AG04449 (cell line): ENCODE measurements at regions not wholly inside any gene's neighbourhood (a gene's known extent, or its start where the extent isn't known, plus 50 kb on each side); places are given as distances from the start of the nearest gene placed in this dataset.

Source experiments
- CTCF ChIA-PET: fragments of 350-600 bp; formaldehyde crosslinking; extraction: SDS; loops from one replicate; lab custom pipeline; 2021; ENCODE audit warnings: antibody characterized with exemption; lab: Yijun Ruan, JAX
- POLR2A ChIA-PET: fragments of 400-600, 350-600 bp; formaldehyde crosslinking; extraction: SDS; loops from one replicate; lab custom pipeline; 2020; ENCODE audit warnings: antibody characterized with exemption, inconsistent platforms; lab: Yijun Ruan, JAX
- DNase-seq: peaks from one replicate; pipeline ENCODE4 v3.0.0-alpha.2; 2010; ENCODE audit warnings: low read depth, low spot score
- H3K4me3 ChIP-seq: 2 replicates; pipeline ENCODE4 v1.5.1; 2011; ENCODE audit warnings: low read depth, mild to moderate bottlenecking, control low read depth, low read length
- TF ChIP-seq, protein P1 (sequence below): IDR thresholded peaks from one replicate; pipeline ENCODE4 v1.5.1; 2011; ENCODE audit warnings: mild to moderate bottlenecking, moderate library complexity, low read length, control low read depth, inconsistent platforms; ENCODE audit not compliant: insufficient read depth; ENCODE audit errors: missing control alignments

DNA sequence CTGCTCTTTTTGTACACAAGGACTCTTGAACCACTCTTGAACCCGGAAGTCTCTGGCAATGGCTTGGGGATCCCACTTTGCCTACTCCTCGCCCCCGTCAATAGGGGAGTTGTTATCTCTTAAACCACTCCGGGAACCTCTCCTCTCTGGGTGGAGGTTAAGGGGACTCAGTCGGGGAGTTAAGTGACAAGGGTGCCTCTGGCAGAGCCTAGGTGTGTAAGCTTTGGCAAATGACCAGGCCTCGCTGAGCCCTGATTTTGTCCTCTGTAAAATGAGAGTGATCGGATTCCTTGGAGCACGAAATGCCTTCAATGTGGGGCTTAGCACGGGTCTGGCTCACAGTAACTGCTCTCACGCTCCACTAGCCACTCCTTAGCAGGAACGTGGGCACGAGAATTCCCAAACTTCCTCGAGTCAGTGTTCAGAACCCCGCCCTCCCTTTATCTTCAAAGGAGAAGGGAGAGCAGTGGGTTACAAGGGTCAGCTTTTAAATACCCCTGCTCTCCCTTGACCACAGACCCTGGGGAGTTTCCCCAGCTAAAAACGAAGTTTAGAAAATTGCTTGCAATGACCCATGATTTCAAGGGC, 193.3 kb downstream of the KATNAL1 start:
- ChIA-PET CTCF (interaction anchor here (1.0 to 9.9 kb wide), 44 partner anchors 9 to 752 kb away, joined by 3 to 360 read pairs (median 7); partner anchors contain the start of gene UBL3), POLR2A (interaction anchor here (1.0 to 1.8 kb wide), 2 partner anchors 264 to 342 kb away, joined by 3 to 7 read pairs; partner anchors contain the start of gene UBL3)
- TF ChIP-seq, protein P1, sequence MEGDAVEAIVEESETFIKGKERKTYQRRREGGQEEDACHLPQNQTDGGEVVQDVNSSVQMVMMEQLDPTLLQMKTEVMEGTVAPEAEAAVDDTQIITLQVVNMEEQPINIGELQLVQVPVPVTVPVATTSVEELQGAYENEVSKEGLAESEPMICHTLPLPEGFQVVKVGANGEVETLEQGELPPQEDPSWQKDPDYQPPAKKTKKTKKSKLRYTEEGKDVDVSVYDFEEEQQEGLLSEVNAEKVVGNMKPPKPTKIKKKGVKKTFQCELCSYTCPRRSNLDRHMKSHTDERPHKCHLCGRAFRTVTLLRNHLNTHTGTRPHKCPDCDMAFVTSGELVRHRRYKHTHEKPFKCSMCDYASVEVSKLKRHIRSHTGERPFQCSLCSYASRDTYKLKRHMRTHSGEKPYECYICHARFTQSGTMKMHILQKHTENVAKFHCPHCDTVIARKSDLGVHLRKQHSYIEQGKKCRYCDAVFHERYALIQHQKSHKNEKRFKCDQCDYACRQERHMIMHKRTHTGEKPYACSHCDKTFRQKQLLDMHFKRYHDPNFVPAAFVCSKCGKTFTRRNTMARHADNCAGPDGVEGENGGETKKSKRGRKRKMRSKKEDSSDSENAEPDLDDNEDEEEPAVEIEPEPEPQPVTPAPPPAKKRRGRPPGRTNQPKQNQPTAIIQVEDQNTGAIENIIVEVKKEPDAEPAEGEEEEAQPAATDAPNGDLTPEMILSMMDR = no peak
- H3K4me3 ChIP-seq = peak overlapping the region; percentile 60
- no peak for DNase-seq

DNA sequence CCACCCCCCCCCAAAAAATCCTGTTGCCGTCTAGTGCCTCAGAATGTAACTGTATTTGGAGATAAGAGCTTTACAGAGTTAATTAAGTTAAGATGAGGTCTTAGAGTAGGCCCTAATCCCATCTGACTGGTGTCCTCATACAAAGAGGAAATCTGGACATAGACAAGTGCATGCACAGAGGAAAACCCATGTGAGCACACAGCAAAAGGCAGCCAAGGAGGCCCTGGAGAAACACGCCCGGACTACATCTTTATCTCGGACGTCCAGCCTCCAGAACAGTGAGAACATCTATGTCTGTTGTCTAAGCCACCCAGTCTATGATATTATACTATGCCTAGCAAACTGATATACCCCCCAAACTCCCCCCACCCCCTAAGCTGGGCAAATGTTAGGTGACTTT, 193.8 kb downstream of the KATNAL1 start:
- CTCF ChIA-PET = interaction anchor here (1.0 to 9.9 kb wide), 31 partner anchors 9 to 604 kb away, joined by 3 to 360 read pairs (median 10); partner anchors contain the start of gene UBL3
- H3K4me3 ChIP-seq = no peak overlapping the region
- POLR2A ChIA-PET = no interaction called here
- DNase-seq = no peak
- TF ChIP-seq, protein P1 = no peak

DNA sequence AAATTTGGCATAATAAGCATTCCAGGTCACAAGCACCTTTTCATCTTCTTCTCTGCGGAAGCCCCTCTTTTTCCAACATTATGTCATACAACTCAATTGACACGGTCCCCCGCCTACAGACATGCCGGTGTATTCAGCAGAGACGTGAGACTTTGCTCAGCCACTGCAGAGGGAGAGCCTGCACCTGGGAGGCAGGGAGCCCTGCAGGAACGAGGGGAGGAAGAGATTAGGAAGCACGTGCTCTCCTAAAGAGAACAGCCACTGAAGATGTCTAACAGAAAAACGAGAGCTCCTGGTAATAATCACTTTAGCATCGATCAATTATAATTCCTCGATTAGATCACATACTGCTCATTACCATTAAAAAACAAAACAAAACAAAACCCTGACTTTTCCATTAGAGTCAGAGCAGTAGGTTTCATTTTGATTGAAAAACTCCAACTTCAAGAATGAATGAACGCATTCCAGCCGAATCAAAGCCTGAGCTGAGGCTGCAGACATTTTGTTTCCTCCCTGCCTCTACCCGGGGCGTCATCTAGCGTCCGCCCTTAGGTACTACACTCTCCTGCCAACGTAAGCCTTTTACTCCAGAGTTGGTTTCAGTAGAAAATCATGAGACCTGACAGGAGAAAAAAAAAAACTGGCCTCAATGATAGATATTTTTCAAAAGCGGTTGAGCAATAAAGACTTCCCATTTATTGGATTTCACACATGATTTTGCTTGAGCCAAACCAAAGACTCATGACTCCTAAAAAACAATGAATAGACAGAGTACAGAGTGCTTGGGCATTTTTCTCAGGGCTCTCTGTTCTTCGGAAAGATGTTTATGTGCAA, 194.5 kb downstream of the KATNAL1 start:
- H3K4me3 ChIP-seq = peak overlapping the region; percentile 21; the same call in 1 of the 2 replicates
- ChIA-PET POLR2A (interaction anchor here (1.0 kb wide), 1 partner anchor 191 kb away, joined by 3 read pairs; no protein-coding TSS in a partner anchor), CTCF (interaction anchor here (0.7 to 9.9 kb wide), 49 partner anchors 8 to 605 kb away, joined by 3 to 360 read pairs (median 5); partner anchors contain the start of gene UBL3)

DNA sequence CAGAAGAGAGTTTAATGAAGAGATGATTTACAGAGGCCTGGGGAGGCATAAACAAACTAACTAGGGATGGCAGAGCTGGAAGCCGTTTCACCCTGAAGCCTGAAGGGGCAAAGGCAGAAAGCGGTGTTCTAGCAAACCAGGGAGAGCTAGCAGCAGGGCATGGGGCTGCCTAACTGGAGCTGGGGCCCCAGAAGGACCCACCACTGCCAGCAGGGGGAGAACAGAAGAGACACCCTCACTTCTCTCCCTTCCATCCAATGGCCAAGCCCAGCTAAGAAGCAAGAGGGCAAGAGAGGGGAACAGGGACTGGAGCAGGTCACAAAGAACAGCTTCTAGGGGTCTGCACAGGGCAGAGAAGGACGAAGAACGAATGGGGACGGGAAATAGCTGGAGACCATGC, 195.5 kb downstream of the KATNAL1 start:
- no peak for DNase-seq
- ChIA-PET CTCF (interaction anchor here (0.8 to 9.9 kb wide), 32 partner anchors 12 to 604 kb away, joined by 3 to 360 read pairs (median 8); partner anchors contain the start of gene UBL3), POLR2A (no interaction called here)
- no peak overlapping the region for H3K4me3 ChIP-seq
- TF ChIP-seq, protein P1 = peak; percentile 21

More for the DNA sequence above, 194.5 kb downstream of the KATNAL1 start:
- DNase-seq = peak; percentile 57
- TF ChIP-seq, protein P1 = peak; percentile 91

DNA sequence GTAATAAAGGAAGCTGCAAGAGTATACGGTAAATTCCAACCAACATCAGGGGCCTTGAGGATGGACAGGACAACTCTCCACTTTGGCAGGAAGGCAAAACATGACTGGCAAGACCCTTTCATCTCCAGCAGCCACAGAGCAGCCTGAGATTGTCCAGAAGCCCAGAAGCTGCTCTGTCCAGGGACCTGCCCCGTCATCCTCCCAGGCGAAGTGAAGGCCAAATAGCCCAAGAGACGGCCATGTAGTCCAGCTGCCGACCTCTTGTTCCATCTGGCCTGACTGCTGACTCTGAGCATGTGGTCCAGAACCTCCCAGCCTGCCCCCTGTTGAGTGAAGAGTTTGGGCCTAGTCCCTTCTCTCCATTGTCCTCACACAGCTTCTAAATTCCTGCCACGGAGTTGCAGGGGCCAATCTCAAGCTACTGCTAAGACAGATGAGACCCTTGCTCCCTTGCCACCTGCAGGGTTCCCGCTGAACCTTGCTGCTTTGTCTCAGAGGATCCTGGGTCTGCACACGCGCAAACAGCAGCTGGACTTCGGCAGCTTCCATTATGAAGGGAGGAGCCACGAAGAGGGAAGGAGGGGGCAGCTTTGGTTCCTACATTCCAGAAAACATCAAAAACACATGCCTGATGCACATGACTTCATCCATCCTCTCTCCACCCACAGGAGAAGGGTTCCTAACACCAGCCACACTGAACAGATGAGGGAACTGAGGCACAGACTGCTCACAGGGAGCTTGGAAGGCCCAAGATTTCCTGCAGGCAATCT, 196.9 kb downstream of the KATNAL1 start:
- ChIA-PET CTCF (interaction anchor here (0.7 to 9.9 kb wide), 13 partner anchors 9 to 602 kb away, joined by 3 to 360 read pairs (median 8); partner anchors contain the start of gene UBL3), POLR2A (interaction anchor here (1.2 kb wide), 1 partner anchor 187 kb away, joined by 3 read pairs; no protein-coding TSS in a partner anchor)
- no peak overlapping the region for H3K4me3 ChIP-seq
- no peak for DNase-seq
- TF ChIP-seq, protein P1 = no peak
